ENCODE measurements at regions not wholly inside any gene's neighbourhood (a gene's known extent, or its start where the extent isn't known, plus 50 kb on each side); places are given as distances from the start of the nearest gene placed in this dataset.

DNA sequence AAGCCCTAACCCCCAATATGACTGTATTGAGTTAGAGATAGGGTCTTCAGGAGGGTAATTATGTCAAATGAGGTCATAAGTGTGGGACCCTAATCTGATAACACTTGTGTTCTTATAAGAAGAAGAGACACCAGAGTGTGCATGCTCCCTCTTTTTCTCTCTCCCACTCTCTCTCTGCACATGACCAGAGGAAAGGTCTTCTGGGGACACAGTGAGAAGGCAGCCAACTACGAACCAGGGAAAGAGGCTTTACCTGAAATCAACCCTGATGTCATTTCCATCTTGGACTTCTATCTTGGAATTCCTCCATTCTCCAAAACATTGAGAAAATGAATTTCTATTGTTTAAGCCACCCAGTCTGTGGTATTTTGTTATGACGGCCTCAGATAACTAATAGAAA is 97.2 kb upstream of the MAD2L1 start:
- no peak for DNase-seq

DNA sequence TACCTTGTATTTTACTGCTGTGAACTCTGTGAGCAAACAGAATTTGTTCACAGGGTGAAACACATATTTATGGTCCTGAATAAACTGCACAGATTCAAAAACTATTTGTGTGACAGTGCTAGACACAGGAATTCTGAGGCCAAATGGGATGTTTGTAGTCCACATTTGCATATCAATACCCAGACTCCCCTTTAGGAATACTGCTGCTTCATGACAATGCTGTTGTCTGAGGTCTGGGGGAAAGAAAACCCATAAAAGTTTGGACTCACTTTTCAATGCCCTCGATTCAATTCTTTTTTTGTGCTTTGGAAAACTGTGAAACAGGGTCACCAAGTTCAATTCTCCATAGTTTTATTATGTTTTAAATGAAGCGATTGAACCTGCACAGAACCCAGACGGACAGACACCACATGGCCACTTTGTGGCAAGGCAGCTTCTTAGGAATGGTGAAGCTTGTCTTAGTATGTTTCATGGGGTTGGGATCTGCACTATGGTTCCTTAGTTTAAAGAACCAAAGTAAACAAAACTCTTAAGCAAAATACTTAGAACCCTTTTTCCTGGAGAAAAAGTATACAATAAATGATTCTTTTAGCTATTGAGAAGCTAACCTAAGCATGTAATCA is 92.3 kb upstream of the MAD2L1 start:
- no peak for DNase-seq

DNA sequence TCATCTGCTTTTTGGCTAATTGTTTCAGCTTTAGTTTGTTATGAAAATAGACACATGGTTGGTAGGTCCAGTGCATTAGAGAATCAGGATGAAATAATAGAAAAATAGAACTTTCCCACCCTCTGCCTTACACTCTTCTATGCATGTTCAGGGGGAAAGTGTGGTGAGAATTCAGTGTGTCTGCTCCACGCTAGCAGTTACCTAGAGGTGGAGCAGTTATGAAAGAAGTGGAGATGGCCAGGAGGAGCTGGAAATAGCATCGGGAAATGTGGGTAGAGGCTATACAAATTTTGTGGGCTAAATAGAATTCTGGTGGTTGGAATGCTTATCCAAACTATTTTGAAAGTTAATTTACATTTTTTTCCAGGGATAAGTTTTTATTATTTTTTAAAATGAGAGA is 91.4 kb upstream of the MAD2L1 start:
- DNase-seq, result no peak

DNA sequence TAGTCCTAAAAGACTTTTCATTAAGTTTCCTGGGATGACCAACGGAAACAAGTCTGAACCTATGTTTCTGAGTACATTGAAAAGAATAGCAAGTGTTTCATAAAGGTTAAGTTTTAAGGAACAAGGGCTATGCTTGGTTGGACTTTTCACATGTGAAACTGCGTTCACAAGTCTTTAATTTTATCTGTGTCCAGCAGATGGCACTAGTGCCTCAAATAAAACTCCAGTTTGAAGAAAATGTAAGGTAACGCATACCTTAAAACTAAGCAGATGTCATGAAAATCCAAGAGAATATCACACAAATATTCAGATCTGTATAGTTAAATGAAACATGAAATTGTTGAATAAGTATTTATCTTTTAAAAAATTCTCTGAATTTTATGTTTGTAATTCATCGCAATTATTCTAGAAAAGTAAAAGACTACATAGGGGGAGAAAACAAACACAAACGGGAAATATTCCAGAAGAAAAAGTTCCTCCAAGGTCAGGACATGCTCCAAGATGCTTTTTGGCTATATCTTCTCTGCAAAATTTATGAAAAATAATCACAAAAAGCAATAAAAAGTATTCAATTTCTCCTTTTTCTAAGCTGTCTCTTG is 89.6 kb upstream of the MAD2L1 start:
- no peak for DNase-seq

DNA sequence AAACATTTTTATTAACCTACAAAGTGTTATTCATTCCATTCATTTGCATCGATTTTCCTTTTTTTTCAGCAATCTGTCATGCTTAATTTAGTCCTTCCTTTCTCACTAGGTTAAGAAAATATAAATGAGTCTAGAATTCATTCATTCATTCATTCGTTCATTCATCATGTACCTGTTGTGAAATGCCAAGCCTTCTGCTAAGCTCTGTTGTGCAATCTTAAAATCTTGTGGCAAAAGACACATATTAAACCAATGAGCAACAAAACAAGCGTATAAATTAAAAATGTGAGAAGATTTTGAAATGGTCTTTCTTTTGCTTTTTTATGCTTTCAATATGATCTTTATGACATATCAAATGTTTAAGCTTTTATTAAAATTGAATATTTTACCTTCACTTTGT is 88.6 kb upstream of the MAD2L1 start:
- DNase-seq, result no peak

DNA sequence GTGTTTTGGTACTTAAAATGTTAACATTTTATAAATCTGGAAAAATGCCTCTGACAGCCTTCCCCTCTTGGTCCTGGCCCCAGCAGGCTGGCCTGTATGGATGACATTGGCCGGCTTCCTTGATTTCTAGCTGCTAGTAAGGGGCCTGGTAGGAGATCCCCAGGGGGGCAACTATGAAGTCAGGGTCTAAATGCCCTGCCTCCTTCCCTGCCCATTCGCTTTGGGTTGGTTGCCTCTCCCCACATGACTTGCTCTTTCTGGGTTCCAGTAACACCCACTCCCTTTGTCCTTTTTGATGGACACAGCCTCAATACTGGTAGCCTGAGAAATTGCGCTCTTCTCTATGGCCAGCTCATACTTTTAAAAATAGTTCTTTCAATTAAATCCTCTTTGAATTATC is 78.0 kb upstream of the MAD2L1 start:
- no peak for DNase-seq

DNA sequence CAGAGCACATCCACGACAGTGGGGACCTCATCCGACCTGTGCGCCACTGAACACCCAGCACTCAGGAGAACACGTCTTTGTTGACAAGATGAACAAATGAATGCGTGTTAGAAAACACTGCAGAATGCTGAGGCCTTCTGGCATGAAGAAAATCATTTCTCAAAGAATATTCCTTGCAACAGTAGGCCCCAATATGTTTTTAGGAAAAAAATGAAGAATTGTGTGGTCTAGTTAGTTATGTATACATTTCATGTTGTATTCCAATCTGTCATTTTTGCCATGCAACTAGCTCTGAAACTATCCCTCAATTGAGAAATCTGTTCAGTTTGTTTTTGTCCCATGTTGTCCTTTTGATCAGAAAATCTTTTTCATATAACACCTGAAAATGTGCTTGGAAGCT is 77.4 kb upstream of the MAD2L1 start:
- no peak for DNase-seq

DNA sequence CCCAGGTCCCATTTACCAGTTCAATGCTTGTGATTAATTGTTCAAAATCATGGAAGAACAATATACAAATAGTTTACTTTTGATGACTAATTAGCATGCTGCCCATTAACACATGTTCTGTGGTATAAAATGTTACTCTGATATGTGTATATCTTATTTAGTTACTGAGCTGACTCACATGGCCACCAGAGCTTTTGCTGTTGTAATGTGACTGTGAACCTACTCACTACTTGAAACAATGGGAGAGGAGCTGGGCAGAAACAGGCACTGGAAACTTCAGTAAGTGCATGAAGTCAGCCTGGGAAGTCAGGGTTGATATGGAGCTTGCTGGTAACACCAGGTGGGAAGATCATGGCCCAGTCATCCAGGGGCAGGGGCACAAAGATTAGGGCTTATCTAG is 72.7 kb upstream of the MAD2L1 start:
- no peak for DNase-seq

DNA sequence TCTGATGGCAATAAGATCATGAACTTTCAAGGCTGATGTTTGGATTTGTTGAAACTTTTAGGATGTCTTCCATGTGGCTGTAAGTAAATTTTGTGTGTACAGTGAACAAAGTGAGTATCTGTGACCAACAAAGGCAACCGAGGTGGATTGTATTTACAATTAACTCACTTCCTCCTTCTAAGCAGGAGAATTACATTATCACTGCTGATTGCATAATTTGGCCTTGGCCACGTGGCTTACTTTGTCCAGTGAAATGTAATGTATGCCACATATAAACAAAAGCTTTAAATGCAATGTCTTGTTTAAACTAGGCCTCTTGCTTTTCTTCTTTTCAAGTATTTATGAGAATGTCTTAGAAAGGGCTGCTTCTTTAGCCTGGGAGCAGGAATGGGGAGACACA is 66.3 kb upstream of the MAD2L1 start:
- no peak for DNase-seq

DNA sequence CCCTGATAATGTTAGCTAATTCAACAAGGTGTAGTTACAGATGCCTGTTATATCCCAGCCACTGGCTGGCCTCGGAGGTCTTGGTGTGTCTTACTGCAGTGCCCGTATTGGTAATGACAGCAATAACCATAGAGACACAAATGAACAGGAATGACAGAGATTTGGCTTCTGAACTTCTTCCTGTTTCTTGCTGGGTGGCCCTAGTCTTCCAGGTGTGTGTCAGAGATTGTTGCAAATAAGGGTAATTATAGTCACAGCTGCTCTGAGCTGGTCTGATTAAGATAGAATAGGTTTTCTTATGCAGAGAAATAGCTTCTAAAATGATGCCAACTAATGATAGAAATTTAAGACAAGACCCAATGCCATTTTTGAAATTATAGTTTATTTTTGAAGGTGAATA is 64.1 kb upstream of the MAD2L1 start:
- no peak for DNase-seq
